ENCODE measurements at regions not wholly inside any gene's neighbourhood (a gene's known extent, or its start where the extent isn't known, plus 50 kb on each side); places are given as distances from the start of the nearest gene placed in this dataset.

GRCh38 chr4:43238585-43238984, 346.1 kb downstream of the GRXCR1 start:
- H3K4me3 ChIP-seq (ENCODE audit: low read depth, low read length): no peak overlapping the region
- TF ChIP-seq CTCF (IDR thresholded peaks at IDR 0.05; ENCODE audit: insufficient read depth, low read length, missing control alignments): no peak
- ChIA-PET CTCF (interaction anchor here (0.6 kb wide), 1 partner anchor 127 kb away, joined by 3 read pairs; no protein-coding TSS in a partner anchor), POLR2A (no interaction called here)
- DNase-seq (ENCODE audit: low read depth, low spot score): no peak

- POLR2A ChIA-PET: no interaction called here
- no peak for TF ChIP-seq CTCF (IDR thresholded peaks at IDR 0.05; ENCODE audit: insufficient read depth, low read length, missing control alignments)
Measured at GRCh38 chr4:43241104-43241503, 348.6 kb downstream of the GRXCR1 start.

GRCh38 chr4:43242606-43243005, 350.1 kb downstream of the GRXCR1 start:
- no peak overlapping the region for H3K4me3 ChIP-seq (ENCODE audit: low read depth, low read length)
- TF ChIP-seq CTCF (IDR thresholded peaks at IDR 0.05; ENCODE audit: insufficient read depth, low read length, missing control alignments): no peak
- peak; percentile 16 for DNase-seq (ENCODE audit: low read depth, low spot score)
- POLR2A ChIA-PET: no interaction called here
- CTCF ChIA-PET: interaction anchor here (1.3 kb wide), 1 partner anchor 10 kb away, joined by 3 read pairs; no protein-coding TSS in a partner anchor

More at GRCh38 chr4:43241104-43241503, 348.6 kb downstream of the GRXCR1 start:
- DNase-seq (ENCODE audit: low read depth, low spot score): no peak
- CTCF ChIA-PET: no interaction called here
- no peak overlapping the region for H3K4me3 ChIP-seq (ENCODE audit: low read depth, low read length)

DNA sequence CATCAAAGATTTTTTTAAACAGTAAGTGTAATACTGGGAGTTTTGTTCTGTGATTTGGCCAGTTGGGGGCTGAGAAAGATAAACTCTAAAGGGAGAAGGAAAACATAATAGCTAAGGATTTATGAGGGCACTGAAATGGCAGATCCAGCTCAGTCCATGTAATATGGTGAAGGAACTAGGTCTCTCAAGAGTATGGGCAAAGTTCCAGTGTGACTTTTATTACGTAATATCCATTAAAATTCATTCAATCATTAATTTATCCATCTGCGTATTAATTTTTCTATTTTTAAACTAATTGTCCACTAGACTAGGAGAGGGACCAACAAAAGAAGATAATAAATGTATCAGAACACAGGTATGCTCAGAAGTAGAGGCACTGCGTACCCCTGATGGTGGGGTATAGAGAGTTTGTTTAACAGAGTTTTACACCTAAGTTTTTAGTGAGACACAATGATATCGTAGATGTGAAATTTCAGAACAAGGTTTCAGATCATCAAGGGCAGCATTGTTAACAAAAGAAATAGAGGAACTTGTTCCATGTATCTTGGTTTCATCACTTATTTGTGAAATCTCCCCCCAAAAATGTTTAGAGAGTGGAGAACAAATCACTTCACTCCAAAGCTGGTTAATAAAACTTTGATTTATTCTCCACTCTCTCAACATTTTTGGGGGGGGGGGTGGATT, 351.1 kb downstream of the GRXCR1 start:
- POLR2A ChIA-PET: no interaction called here
- DNase-seq (ENCODE audit: low read depth, low spot score): no peak
- no peak overlapping the region for H3K4me3 ChIP-seq (ENCODE audit: low read depth, low read length)
- TF ChIP-seq CTCF (IDR thresholded peaks at IDR 0.05; ENCODE audit: insufficient read depth, low read length, missing control alignments): no peak
- CTCF ChIA-PET: interaction anchor here (1.3 kb wide), 1 partner anchor 9 kb away, joined by 3 read pairs; no protein-coding TSS in a partner anchor

DNA sequence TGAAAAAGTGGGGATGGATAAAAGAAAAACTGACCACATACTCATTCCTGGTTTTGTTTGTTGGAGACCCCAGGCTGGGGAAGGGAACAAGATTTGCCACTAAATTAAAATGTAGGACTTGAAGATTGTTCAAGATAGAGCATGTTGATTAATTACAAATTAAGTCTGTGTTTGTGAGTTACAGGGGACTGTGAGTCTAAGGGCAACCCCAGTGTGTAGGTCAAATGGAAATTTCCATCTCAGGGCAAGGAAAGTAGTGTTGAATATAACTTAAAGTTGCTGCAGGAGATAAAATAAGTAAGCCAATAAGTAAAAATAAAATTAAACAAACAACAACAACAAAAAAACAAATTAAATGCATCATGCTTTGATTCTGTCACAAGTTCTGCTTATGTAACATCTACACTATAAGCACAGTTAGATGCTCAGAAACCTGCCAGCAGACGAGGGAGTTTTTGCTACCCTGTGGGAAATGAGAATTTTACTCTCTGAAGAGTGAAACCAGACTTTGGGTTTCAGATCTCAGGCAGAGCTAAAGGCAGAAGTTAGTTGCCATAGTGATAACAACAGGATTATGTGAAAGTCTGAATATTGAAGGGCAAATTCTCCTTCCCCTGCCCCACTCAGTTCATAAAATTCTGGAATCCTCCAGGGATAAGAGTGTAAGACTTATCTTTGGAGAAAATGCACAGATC, 352.3 kb downstream of the GRXCR1 start:
- H3K4me3 ChIP-seq (ENCODE audit: low read depth, low read length): no peak overlapping the region
- no peak for TF ChIP-seq CTCF (IDR thresholded peaks at IDR 0.05; ENCODE audit: insufficient read depth, low read length, missing control alignments)
- CTCF ChIA-PET: no interaction called here
- DNase-seq (ENCODE audit: low read depth, low spot score): no peak
- POLR2A ChIA-PET: no interaction called here

DNA sequence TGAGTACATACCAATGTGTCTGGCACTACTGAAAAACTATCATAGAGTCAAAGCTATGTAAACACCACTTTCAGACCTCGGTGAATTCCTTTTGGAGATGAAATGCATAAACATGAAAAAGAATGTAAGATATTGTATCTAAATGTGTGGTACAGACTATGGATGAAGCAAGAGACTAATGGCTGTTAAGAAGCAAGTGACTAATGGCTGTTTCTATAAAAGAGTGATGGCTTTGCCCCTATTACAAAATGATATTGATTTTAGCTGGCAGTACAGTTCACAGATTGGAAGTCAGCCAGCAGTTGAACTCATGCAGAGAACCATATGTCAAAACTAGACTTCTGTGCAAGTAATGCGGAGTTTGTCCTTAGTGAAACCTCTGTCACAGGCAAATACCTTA, 359.3 kb downstream of the GRXCR1 start:
- DNase-seq (ENCODE audit: low read depth, low spot score): no peak
- TF ChIP-seq CTCF (IDR thresholded peaks at IDR 0.05; ENCODE audit: insufficient read depth, low read length, missing control alignments): no peak
- ChIA-PET POLR2A (no interaction called here), CTCF (interaction anchor here (1.2 kb wide), 1 partner anchor 9 kb away, joined by 3 read pairs; no protein-coding TSS in a partner anchor)
- H3K4me3 ChIP-seq (ENCODE audit: low read depth, low read length): no peak overlapping the region

All from AG04449 (cell line).